HG02938 (cell line): ENCODE measurements at regions not wholly inside any gene's neighbourhood (a gene's known extent, or its start where the extent isn't known, plus 50 kb on each side); places are given as distances from the start of the nearest gene placed in this dataset.

ENCODE experiments used
- ATAC-seq: cut with Tn5 transposase; IDR thresholded peaks from one replicate; pipeline ENCODE4 v1.9.1; 2021; ENCODE audit warnings: mild to moderate bottlenecking, moderate library complexity; ENCODE audit not compliant: unreplicated experiment

DNA sequence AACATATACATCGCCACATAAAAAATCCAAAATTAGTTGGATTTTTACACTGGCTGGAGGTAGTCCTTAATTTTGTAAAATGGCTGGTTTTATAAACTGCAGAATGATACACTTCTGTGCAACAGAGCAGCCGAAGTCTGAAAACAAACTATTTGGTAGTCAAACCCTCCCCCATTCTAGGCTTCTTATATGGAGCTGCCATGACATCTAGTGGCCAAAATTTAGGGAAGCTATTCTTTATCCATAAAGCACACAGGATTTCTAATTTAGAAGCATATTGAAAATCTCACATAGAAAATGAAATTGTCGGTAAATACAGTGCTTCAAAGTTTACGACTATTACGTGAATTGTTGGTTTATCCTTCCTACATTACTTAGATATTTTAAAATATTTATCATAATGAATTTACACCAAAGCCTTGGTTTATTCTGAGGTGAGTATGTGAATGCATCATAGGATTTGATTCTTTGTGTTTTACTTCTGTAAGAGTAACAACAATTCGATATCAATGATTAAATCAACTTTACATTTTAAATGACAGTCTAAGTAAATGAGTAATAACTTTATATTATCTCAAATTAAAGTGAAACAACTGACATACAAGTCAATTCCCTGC is 113.4 kb upstream of the FAM241A start:
- no peak for ATAC-seq

DNA sequence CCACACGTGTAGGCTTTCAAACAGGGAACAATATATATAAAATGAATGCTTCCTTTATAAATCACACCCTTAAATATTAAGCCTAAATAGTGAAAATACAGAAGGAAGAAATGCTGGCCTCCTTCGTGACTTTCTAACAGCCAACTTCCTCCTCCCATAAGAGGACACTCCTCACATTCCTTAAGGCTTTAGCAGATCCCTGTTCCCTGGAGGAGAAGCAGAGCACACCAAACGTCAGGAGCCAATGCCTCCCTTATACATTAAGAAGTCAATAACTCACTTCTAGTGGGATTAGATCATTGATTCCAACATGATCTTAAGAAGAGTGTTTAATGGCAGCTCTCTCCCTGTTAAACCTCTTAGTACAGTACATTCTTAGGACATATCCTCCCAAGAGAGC is 108.4 kb upstream of the FAM241A start:
- no peak for ATAC-seq

GRCh38 chr4:112038861-112039260 is 106.4 kb upstream of the FAM241A start:
- ATAC-seq = no peak

DNA sequence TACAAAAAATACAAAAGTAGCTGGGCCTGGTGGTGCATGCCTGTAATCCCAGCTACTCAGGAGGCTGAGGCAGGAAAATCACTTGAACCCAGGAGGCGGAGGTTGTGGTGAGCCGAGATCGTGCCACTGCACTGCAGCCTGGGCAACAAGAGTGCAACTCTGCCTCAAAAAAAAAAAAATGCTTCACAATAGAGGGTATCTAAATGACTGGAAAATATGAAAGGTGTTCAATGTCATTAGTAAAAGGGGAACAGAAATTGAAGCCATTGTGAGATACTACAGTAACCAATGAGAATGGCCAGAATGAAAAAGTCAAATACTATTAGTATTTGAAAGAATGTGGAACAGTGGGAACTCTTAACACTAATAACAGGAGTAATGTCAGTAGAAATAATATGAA is 96.1 kb upstream of the FAM241A start:
- ATAC-seq = peak; percentile 98

DNA sequence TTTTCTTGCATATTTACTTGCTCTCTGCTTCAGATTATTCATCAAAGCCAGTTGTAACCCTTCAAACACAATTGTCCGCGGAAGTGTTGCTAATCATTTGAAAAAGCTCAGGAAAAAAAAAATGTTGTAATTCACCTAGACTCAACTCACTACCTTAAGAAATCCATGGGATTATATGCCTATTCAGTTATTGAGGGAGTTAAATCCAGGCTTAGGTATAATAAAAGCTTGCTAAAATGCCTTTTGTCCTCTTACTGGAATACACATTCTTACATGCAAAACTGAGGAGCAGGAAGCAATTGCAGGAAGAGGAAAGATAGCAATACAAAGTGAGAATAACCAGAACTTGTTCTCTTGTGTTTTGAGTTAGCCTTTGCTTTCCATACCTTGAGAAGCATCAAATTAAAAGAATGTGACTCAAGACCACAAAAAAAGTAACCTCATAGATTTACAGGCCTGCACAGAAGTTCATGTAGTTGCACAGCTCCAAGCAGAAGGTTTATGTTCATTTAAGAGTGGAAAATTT is 91.4 kb upstream of the FAM241A start:
- no peak for ATAC-seq

DNA sequence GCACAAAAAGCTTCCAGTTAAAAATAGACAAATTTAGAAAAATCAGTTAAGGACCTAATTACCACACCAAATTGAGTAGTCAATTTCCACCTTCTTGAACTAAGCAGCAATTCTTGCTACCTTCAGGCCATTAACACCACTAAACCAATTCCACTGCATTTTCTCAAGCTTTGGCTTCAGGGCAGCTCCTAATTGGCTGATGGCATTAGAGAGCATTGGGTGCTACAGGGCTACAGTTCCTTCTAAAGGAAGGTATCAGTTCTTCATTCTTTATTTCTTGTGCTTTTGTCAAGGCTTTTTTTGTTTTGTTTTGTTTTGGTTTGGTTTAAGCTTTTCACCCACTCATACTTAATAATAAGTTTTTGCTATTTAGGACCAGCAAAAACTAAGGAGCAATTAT is 90.2 kb upstream of the FAM241A start:
- peak; percentile 68 for ATAC-seq

- no peak for ATAC-seq
Observed at GRCh38 chr4:112057470-112057869, 87.8 kb upstream of the FAM241A start.

- no peak for ATAC-seq
Observed at GRCh38 chr4:112058433-112058832, 86.8 kb upstream of the FAM241A start.

DNA sequence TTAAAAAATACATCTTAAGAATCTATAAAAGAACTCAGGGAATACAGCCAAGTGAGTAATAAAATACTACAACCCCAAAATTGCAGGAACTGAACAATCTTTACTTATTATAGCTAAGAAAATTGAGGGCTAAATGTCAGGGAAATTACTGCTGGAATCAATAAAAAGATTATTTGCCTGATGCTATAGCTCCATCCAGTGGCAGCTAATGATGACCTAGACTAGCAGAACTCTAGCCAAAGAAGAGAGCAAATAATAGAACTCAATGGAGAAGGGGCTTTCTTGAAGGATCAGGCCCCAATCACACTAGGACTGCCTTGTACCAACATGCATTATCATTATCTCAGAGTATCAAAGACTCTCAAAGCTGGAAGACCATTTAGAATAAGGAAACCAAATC is 85.0 kb upstream of the FAM241A start:
- ATAC-seq = no peak

DNA sequence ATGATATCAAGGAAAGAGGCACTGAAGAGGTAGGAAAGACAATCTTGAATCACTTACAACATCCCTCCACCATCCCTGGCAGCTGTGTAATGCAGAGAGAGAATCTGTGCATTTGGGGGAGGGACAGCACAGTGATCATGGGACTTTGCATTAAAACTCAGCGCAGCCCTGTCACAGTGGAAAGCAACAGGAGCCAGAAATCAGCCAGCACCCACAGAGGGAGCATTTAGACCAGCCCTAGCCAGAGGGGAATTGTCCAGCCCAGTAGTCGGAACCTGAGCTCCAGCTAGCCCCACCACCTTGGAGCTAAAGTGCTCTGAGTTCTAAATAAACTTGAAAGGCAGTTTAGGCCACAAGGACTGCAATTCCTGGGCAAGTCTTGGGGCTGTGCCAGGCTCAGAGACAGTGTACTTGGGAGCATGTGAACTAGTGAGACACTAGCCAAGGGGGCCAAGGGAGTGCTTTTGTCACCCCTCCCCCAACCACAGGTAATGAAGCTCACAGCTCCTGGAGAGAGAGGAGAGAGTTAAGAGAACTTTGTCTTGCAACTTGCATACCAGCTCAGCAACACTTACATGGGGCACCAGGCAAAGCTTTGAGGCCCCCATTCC is 83.9 kb upstream of the FAM241A start:
- ATAC-seq = no peak

DNA sequence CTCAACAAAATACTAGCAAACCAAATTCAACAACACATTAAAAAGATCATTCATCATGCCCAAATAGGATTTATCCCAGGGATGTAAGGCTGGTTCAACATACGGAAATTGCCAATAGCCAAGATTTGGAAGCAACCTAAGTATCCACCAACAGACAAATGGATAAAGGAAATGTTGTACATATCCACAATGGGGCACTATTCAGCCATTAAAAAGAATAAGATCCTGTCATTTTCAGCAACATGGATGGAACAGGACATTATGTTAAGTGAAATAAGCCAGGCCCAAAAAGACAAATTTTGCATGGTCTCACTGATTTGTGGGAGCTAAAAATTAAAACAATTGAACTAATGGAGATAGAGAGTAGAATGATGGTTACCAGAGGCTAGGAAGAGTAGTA is 82.0 kb upstream of the FAM241A start:
- ATAC-seq = no peak

- ATAC-seq = no peak
Observed at GRCh38 chr4:112069110-112069509, 76.1 kb upstream of the FAM241A start.

DNA sequence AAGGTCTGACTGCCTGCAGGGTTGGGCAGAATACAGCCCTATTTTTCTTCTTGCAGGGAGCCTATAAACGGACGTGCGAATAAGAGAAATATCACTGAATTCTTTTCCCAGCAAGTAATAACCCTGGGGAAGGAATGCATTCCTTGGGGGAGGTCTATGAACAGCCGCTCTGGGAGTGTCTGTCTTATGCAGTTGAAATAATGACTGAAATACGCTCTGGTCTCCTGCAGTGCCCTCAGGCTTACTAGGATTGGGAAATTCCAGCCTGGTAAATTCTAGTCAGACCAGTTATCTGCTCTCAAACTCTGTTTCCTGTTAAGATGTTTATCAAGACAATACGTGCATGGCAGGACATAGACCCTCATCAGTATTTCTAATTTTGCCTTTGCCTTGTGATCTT is 72.1 kb upstream of the FAM241A start:
- ATAC-seq = no peak

DNA sequence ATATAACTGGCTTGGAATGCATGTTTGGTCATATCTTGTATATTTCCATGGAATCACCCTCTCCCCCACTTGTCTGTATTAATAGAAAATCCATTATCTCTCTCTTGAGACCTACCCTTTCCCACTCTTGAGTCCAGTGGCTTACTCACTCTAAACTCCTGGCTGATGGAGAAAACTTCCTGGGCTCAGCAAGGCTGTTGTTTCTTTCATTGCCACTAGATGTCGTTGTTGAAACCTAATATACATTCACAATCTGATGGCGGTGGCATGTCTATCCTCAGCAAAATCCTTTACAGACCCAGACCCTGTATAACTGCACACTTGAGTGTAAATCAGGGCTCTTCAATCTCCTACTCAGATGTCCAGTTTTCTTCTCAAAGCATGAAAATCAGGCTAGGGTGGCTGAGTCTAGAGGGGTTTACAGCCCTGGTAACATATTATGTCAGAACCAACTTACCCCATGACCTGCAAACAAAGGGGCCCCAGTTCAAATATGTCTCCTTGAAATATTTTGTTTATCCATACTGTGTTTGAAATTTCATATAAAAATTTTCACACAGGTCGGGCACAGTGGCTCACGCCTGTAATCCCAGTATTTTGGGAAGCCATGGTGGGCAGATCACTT is 70.0 kb upstream of the FAM241A start:
- peak; percentile 78 for ATAC-seq

GRCh38 chr4:112075906-112076305 is 69.3 kb upstream of the FAM241A start:
- no peak for ATAC-seq

DNA sequence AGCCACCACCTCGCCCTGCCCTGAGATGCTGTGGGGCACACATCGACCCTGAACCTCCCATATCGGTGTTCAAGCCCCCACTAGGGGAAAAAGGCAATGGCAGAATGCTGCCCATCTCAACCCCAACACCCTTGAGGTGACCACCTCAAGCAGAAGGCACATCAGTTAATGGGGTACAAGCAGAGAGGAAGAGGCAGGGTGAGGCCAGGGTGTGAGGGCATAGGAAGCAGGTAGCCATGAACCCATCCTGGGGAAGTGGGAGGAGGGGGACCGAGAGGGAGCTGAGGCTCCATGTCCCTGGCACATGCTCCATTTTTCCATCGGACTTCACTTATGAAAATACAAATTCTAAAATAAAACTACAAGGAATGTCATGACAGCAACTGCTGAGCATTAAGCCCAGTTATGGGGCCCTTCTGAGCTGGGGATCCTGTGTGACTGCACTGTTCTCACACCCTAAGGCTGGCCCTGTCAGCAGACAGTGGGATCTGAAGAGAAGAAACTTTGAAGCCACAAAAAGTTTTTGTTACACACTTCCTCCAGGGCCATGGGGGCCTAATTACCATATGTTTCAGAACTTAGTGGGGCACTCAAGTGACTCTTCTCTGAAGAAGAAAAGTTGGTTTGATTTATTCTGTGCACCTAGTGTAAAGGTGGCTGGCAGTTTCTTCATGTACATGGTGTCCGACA is 68.2 kb upstream of the FAM241A start:
- no peak for ATAC-seq

GRCh38 chr4:112077743-112078142 is 67.5 kb upstream of the FAM241A start:
- ATAC-seq = no peak

DNA sequence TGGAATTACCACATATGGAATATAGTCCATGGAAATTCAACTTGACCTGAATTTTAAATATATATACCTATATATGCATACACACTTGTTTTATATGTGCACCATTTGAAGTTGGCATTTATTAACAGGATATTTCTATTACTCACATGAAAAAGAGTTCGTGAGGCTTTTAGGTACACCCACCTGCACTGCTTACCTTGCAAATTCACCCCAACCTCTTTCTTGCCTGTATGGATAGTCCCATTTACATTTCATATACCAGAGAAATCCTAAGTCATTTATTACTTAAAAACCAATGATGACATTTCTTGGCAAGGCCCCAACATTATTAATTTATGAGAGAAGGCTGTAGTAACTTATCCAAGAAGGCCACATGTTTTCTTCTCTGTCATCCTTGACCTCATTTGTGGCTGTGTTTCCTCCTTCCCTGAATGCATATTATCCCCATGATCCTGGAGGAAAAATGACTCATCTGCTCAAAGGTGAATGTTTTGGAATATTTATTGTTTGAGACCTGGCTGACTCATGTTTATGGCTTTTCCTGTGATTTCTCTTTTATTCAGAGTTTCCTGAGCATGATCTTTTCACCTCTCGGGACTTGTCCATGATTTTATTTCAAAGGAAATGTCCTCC is 62.2 kb upstream of the FAM241A start:
- ATAC-seq = no peak

GRCh38 chr4:112083587-112084347 is 61.5 kb upstream of the FAM241A start:
- ATAC-seq = no peak

GRCh38 chr4:112085156-112086035 is 59.9 kb upstream of the FAM241A start:
- no peak for ATAC-seq
